Kidney glomerular epithelial cell (primary cell): ENCODE measurements at regions not wholly inside any gene's neighbourhood (a gene's known extent, or its start where the extent isn't known, plus 50 kb on each side); places are given as distances from the start of the nearest gene placed in this dataset.

ENCODE experiments used
- DNase-seq: peaks from one replicate; lab custom pipeline; 2025; lab: John Stamatoyannopoulos, UW

DNA sequence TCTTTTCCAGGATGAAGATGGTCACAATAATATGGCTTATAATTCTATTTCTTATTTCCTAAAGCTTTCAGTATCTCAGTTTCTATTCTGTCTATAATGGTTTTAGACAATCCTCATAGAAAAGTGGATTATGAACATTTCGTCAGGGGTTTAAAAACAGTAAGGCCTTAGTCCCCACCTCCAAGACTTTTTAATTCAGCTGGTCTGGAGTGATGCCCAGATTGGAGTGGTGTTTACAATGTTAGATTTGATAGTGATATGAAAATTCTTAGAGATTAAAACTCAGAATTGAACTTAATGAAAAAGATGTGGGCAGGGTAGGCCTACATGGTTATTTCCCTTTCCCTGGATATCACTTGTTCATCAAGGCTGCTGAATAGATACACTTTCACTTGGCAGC, 1238.3 kb downstream of the SORCS3 start:
- no peak for DNase-seq

DNA sequence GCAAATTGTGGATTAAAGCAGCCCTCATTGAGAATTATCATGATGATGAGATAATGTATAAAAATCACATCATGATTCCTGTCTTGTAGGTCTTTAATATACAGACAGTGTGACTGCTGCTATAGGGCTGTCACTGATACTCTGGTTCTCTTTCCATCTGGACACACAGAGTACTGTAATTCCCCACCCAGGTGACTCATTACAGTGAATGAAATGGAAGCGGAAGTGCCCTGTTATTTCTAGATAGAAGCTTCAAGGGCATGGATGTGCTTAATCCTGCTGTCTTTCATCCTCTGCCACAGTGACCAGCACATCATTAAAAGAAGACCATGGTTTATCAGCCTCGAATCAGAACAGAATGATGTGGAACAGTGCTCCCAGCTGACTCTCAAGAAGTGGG, 1234.0 kb downstream of the SORCS3 start:
- no peak for DNase-seq

DNA sequence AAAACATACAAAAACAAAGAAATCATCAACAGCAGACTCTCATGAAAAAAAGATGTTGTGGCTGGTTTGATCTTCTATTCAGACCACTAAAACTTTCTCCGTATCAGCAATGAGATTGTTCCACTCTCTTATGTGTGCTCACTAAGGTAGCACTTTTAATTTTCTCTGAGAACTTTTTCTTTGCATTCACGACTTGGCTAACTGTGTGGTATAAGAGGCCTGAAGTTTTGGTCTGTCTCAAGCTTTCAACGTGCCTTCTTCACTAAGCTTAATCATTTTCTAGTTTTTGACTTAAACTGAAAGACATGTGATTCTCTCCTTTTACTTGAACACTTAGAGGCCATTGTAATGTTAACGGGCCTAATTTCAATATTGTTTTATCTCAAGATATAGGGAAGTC, 1231.6 kb downstream of the SORCS3 start:
- DNase-seq: no peak

GRCh38 chr10:105868935-105869334, 1227.8 kb downstream of the SORCS3 start:
- no peak for DNase-seq

- DNase-seq: no peak
Observed at GRCh38 chr10:105864854-105865253, 1223.8 kb downstream of the SORCS3 start.

- DNase-seq: no peak
Observed at GRCh38 chr10:105857268-105858264, 1216.5 kb downstream of the SORCS3 start.

DNA sequence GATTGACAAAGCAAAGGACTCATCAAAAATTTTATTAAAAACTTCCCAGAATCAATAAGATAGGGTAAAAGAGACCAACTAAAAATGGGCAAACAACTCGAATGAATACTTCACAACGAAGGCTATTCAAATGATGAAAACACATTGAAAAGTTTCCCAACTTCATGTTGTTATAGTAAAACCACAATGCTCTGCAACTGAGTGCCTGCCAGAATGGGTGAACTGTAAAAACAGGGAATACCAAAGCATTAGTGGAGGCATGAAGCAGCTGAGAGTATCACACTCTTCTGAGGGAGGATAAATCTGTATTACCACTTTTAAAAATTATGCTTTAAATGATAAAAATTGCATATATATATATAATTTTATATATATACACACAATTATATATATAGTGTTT, 1214.7 kb downstream of the SORCS3 start:
- no peak for DNase-seq

DNA sequence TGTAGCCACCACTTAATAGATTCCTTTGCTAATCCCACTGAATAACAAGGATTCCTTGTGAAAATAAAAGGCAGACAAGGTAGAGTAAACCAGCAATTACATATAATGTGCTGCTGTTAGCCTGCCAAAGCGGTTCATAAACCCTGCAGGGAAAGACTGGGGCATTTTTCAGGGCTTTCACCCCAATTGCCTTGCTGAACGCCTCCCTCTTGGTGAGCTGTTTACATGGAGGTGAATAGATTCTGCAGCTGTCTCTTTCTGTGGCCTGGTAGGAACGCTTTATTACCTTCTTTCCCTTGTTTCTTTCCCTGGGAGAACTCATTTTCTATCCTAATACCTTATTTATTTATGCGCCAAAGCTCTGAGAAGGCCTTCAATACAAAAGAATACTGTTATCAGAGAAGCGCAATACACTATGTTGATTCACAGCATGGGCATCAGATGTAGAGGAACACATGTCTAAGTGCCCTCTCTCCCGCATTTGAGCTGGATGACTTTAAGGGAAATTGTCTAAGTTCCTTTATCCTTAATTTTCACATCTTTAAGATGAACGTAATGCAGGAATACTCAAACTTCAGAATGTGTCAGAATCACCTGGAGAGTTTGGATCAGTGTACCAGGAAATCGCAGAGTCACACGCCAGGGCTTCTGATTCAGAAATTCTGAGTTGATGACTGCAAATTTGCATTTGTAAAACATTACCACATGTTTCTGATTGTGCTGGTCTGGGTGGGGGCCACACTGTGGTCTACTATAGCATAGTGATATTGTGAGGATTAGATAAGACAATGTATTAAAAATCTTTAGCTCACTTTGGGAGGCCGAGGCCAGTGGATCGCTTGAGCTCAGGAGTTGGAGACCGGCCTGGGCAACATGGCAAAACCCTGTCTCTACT, 1203.8 kb downstream of the SORCS3 start:
- DNase-seq: no peak

GRCh38 chr10:105844241-105844640, 1203.2 kb downstream of the SORCS3 start:
- DNase-seq: no peak

DNA sequence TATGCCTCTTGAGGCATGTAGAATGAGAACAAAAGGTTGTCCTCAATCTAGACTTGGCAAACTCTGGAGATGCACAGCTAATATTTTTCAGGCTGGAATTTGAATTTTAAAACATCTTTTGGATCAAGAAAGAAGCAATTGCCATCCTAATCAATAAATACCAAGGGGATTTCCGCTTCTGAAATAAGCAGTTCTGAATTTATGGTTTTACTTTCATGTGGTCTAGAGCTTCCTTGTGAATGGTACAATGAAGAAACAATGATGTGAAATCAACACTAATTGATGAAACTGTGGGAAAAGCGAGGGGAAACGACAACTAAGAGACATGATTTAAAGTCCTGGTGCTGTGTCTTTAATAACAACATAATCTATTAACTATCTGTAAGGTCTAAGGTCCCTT, 1202.7 kb downstream of the SORCS3 start:
- DNase-seq: no peak

- no peak for DNase-seq
Observed at GRCh38 chr10:105840288-105840770, 1199.2 kb downstream of the SORCS3 start.

DNA sequence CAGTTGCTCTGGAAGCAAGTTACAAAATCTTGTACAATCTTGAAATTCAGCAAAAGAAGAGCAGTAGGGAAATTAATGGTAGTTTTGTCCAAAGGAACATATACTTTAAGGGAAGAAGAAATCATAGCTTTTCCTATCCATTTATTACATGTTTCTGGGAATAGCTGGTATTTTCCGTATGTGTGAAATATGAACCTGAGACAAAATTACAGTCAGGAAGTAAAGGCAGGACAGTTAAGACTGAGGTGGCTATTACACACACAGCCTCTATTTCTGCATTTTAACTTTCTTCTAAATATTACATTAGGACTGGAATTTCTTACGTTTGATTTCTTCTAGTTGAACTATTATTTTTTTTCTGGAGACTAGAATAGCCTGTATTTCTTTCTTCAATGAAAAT, 1197.3 kb downstream of the SORCS3 start:
- no peak for DNase-seq

GRCh38 chr10:105837951-105838350, 1196.9 kb downstream of the SORCS3 start:
- peak; percentile 81 for DNase-seq

DNA sequence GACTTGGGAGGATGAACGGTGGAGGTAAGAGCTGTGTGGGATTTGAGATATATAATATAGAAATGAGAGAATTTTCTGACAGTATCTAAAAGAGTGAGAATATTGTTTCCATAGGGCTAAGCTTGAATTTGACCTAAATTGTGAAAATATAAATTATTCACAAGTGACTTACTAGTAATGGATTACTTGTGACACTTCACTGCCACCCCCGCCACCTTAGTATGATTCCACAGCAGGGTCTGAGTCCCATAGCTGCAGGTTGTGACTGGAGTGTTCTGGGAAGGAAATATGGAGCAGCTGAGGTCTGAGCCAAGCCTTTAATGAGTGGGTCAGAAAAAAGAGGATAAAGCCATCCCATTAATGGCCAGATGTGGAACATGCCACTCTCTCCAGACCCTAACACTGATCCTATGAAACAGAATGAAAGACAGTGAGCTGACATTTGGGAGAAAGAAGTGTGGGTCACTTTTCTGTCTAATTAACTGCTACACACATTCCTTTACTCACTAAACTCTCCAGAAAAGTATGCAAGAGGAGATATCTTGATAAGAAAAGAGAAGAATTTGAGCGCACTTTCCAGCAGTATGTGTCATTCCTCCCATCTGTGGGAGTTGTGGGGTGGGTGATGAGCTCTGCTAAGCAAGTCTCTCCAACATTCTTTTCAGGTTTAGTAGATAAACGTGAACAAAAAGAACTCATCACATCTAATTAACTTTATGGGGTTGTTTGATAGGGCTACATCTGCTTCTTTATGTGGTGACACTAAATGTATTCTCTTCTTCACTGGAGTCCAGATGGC, 1193.4 kb downstream of the SORCS3 start:
- DNase-seq: peak; percentile 72

DNA sequence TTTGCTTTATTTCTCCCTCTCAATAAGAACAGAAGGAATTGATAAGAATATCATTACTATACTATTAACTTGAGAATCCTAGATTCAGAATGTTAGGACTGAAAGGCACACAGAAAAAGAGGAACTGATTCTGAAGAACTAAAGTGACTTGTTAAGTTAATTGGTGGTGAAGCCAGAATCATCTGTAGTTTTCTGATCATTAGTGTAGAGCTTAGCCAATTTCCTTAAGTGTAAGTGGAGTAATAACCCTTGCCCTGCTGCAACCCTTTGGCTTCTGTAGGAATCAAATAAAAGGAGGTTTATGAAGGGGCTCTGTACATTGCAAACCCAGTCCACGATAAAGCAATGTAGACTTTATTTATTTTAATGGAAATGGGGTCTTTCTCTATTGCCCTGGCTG, 1186.0 kb downstream of the SORCS3 start:
- no peak for DNase-seq

DNA sequence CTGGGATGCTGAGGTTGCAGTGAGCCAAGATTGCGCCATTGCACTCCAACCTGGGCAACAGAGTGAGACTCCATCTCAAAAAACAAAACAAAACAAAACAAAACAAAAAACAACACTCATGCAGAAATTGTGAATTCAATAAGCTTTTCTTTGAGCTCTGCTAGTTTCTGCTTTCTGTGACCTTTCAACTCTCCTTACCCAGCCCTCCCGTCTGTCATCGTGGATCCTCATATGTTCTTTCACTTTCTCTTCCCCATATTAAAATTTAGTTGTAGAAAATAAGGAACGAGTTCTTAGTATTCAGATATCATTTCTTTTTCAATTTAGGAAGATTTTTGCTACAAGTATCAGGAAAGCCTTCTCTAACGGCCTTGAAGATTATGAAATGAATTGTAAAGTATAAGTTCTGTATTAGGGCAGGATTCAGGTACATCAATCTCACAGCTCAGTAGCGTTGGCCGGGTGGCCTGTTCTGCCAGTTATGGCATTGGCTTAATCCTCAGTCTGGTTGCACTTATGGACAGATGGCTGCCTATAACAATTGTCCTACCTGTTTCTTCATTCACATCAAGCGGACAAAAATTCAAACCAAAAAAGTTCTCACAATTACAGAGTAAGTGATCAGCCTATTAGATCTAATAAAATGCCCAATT, 1167.0 kb downstream of the SORCS3 start:
- DNase-seq: no peak

- no peak for DNase-seq
Observed at GRCh38 chr10:105803206-105803605, 1162.1 kb downstream of the SORCS3 start.

- DNase-seq: no peak
Observed at GRCh38 chr10:105800641-105801040, 1159.6 kb downstream of the SORCS3 start.

- DNase-seq: no peak
Observed at GRCh38 chr10:105798328-105798889, 1157.3 kb downstream of the SORCS3 start.

DNA sequence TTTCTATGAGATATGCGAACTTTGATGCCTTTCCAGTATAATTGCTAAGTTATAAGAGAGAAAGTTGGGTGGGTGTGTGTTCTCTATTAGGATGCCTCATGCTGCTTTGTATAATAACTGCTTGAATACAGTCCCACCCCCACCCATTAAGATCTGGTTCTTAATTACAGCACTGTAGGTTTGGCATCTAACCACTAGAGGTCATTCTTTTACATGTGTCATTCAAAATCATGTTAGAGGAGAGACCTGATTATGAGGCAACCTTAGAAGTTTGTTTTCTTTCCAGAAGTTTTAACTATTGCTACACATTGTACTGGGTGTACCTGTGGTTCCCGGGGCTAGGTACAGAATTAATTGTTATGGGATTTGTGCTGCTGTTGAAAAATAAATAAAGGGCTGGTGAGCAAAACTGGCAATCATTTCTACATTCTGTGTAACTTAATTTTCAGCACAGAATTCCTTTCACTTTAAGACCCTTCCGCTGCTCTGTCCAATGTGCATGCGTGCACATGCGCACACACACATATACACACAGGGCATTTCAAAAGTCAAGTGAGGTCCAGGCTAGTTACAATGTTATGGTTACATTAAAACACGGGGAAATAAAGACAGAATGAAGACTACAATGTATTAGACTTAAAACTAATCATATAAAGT, 1156.3 kb downstream of the SORCS3 start:
- peak; percentile 53 for DNase-seq
